ENCODE measurements at regions not wholly inside any gene's neighbourhood (a gene's known extent, or its start where the extent isn't known, plus 50 kb on each side); places are given as distances from the start of the nearest gene placed in this dataset.

DNA sequence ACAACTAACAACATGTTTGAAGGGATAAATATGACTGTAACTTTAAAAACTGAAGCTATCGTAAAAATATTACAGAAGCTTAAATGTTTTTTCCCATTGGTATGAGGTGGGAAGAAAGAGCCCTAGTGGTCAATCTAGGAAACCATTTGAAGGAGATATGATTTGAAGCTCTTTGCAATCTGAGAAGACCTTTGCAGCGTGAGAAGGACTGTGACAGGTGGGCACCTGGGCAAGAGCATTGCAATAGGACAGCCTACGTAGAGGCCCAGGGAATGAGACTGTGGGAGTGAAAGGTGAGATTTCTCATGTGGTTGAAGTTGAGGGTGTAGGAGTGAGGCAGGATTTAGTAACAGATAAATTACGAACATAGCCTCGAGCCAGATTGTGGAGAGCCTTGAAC, 108.0 kb upstream of the PDE7B start:
- Histone ChIP-seq H3K9me3 (no peaks in the 10 kb centered on the region), H3K4me3 (no peak overlapping the region), H3K4me1 (no peaks in the 10 kb centered on the region), H3K27ac (no peak overlapping the region), H3K4me2 (no peak overlapping the region)
- WGBS (ENCODE audit: missing lambda C conversion rate), result 82% methylated on average over 5 of the region's 5 CpGs
- ChIA-PET POLR2A (no interaction called here), CTCF (interaction anchor here (1.2 kb wide), 1 partner anchor 42 kb away, joined by 3 read pairs; no protein-coding TSS in a partner anchor)
- TF ChIP-seq RAD21 (conservative IDR thresholded peaks at IDR 0.05 in 1 of 2, IDR thresholded peaks at IDR 0.05 in 1 of 2), result no peak
- TF ChIP-seq SMC3 (IDR thresholded peaks at IDR 0.05), result no peak
- no peak for TF ChIP-seq PHF8 (IDR thresholded peaks at IDR 0.05; ENCODE audit: borderline replicate concordance, low read depth)
- no peak for TF ChIP-seq GATA3 (IDR thresholded peaks at IDR 0.05; ENCODE audit: borderline replicate concordance)
- TF ChIP-seq TFCP2L1 (CRISPR knock-in tag; IDR thresholded peaks at IDR 0.05), result no peak
- TF ChIP-seq NFE2L2 (conservative IDR thresholded peaks at IDR 0.05; ENCODE audit: low read length), result no peak
- no peak for TF ChIP-seq ESRRA (IDR thresholded peaks at IDR 0.05; ENCODE audit: borderline replicate concordance, low read length)
- TF ChIP-seq MAZ (IDR thresholded peaks at IDR 0.05; ENCODE audit: borderline replicate concordance, low read depth, low read length), result no peak
- TF ChIP-seq MYC (IDR thresholded peaks at IDR 0.05; ENCODE audit: borderline replicate concordance, low read length), result no peak
- no peak for TF ChIP-seq KDM1A (IDR thresholded peaks at IDR 0.05; ENCODE audit: low read depth)
- FAIRE-seq (no peak), DNase-seq (ENCODE audit: low read depth in 1 of 2, low spot score in 1 of 2) (no peak), ATAC-seq (no peak)

DNA sequence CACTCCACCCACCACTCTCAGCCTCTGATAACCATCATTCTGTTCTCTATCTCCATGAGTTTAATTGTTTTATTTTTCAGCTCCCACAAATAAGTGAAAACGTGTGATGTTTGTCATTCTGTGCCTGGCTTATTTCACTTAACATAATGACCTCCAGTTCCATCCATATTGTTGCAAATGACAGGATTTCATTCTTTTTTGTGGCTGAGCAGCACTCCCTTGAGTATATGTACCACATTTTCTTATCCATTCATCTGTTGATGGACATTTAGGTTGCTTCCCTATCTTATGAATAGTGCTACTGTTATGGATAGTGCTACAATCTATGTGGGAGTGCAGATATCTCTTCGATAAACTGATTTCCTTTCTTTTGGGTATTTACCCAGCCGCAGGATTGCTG, 103.3 kb upstream of the PDE7B start:
- no peak for ATAC-seq
- H3K4me1 ChIP-seq, result no peaks in the 10 kb centered on the region
- ChIA-PET CTCF (no interaction called here), POLR2A (no interaction called here)
- H3K27ac ChIP-seq, result no peak overlapping the region
- TF ChIP-seq HDAC2 (IDR thresholded peaks at IDR 0.05), result no peak
- TF ChIP-seq, protein P1, sequence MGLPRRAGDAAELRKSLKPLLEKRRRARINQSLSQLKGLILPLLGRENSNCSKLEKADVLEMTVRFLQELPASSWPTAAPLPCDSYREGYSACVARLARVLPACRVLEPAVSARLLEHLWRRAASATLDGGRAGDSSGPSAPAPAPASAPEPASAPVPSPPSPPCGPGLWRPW (IDR thresholded peaks at IDR 0.05), result no peak
- TF ChIP-seq, protein P2, sequence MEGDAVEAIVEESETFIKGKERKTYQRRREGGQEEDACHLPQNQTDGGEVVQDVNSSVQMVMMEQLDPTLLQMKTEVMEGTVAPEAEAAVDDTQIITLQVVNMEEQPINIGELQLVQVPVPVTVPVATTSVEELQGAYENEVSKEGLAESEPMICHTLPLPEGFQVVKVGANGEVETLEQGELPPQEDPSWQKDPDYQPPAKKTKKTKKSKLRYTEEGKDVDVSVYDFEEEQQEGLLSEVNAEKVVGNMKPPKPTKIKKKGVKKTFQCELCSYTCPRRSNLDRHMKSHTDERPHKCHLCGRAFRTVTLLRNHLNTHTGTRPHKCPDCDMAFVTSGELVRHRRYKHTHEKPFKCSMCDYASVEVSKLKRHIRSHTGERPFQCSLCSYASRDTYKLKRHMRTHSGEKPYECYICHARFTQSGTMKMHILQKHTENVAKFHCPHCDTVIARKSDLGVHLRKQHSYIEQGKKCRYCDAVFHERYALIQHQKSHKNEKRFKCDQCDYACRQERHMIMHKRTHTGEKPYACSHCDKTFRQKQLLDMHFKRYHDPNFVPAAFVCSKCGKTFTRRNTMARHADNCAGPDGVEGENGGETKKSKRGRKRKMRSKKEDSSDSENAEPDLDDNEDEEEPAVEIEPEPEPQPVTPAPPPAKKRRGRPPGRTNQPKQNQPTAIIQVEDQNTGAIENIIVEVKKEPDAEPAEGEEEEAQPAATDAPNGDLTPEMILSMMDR (IDR thresholded peaks at IDR 0.05), result no peak
- TF ChIP-seq RCOR1 (IDR thresholded peaks at IDR 0.05; ENCODE audit: low read depth, low read length), result no peak
- TF ChIP-seq EHMT2 (IDR thresholded peaks at IDR 0.05; ENCODE audit: low read depth), result no peak
- TF ChIP-seq ZSCAN20 (CRISPR knock-in tag; IDR thresholded peaks at IDR 0.05), result no peak
- no peak for TF ChIP-seq JUNB (IDR thresholded peaks at IDR 0.05)
- TF ChIP-seq, protein P3, sequence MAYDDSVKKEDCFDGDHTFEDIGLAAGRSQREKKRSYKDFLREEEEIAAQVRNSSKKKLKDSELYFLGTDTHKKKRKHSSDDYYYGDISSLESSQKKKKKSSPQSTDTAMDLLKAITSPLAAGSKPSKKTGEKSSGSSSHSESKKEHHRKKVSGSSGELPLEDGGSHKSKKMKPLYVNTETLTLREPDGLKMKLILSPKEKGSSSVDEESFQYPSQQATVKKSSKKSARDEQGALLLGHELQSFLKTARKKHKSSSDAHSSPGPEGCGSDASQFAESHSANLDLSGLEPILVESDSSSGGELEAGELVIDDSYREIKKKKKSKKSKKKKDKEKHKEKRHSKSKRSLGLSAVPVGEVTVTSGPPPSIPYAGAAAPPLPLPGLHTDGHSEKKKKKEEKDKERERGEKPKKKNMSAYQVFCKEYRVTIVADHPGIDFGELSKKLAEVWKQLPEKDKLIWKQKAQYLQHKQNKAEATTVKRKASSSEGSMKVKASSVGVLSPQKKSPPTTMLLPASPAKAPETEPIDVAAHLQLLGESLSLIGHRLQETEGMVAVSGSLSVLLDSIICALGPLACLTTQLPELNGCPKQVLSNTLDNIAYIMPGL (CRISPR knock-in tag; IDR thresholded peaks at IDR 0.05; ENCODE audit: borderline replicate concordance), result no peak
- TF ChIP-seq, protein P4, sequence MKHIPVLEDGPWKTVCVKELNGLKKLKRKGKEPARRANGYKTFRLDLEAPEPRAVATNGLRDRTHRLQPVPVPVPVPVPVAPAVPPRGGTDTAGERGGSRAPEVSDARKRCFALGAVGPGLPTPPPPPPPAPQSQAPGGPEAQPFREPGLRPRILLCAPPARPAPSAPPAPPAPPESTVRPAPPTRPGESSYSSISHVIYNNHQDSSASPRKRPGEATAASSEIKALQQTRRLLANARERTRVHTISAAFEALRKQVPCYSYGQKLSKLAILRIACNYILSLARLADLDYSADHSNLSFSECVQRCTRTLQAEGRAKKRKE (CRISPR knock-in tag; IDR thresholded peaks at IDR 0.05; ENCODE audit: low read depth), result no peak
- no peak for TF ChIP-seq FOXS1 (CRISPR knock-in tag; IDR thresholded peaks at IDR 0.05)
- no peak for TF ChIP-seq KDM1A (IDR thresholded peaks at IDR 0.05; ENCODE audit: low read depth)
- TF ChIP-seq FOSL2 (IDR thresholded peaks at IDR 0.05), result no peak
- no peak for TF ChIP-seq FOSL2 (CRISPR knock-in tag; IDR thresholded peaks at IDR 0.05)
- no peak for TF ChIP-seq HOXA7 (CRISPR knock-in tag; IDR thresholded peaks at IDR 0.05)
- TF ChIP-seq, protein P5, sequence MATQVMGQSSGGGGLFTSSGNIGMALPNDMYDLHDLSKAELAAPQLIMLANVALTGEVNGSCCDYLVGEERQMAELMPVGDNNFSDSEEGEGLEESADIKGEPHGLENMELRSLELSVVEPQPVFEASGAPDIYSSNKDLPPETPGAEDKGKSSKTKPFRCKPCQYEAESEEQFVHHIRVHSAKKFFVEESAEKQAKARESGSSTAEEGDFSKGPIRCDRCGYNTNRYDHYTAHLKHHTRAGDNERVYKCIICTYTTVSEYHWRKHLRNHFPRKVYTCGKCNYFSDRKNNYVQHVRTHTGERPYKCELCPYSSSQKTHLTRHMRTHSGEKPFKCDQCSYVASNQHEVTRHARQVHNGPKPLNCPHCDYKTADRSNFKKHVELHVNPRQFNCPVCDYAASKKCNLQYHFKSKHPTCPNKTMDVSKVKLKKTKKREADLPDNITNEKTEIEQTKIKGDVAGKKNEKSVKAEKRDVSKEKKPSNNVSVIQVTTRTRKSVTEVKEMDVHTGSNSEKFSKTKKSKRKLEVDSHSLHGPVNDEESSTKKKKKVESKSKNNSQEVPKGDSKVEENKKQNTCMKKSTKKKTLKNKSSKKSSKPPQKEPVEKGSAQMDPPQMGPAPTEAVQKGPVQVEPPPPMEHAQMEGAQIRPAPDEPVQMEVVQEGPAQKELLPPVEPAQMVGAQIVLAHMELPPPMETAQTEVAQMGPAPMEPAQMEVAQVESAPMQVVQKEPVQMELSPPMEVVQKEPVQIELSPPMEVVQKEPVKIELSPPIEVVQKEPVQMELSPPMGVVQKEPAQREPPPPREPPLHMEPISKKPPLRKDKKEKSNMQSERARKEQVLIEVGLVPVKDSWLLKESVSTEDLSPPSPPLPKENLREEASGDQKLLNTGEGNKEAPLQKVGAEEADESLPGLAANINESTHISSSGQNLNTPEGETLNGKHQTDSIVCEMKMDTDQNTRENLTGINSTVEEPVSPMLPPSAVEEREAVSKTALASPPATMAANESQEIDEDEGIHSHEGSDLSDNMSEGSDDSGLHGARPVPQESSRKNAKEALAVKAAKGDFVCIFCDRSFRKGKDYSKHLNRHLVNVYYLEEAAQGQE (IDR thresholded peaks at IDR 0.05), result no peak
- no peak for TF ChIP-seq PHF8 (IDR thresholded peaks at IDR 0.05; ENCODE audit: borderline replicate concordance, low read depth)
- TF ChIP-seq, protein P6, sequence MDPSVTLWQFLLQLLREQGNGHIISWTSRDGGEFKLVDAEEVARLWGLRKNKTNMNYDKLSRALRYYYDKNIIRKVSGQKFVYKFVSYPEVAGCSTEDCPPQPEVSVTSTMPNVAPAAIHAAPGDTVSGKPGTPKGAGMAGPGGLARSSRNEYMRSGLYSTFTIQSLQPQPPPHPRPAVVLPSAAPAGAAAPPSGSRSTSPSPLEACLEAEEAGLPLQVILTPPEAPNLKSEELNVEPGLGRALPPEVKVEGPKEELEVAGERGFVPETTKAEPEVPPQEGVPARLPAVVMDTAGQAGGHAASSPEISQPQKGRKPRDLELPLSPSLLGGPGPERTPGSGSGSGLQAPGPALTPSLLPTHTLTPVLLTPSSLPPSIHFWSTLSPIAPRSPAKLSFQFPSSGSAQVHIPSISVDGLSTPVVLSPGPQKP (IDR thresholded peaks at IDR 0.05; ENCODE audit: low read depth, low read length), result no peak
- no peaks in the 10 kb centered on the region for H3K9me3 ChIP-seq
- 80% methylated on average over 3 of the region's 3 CpGs for WGBS (ENCODE audit: missing lambda C conversion rate)
- no peak for FAIRE-seq
- no peak for DNase-seq (ENCODE audit: low read depth in 1 of 2, low spot score in 1 of 2)
- H3K4me3 ChIP-seq, result no peak overlapping the region
- no peak overlapping the region for H3K4me2 ChIP-seq
